Endothelial cell of umbilical vein (primary cell): ENCODE measurements at regions not wholly inside any gene's neighbourhood (a gene's known extent, or its start where the extent isn't known, plus 50 kb on each side); places are given as distances from the start of the nearest gene placed in this dataset.

Source experiments
- BruUV-seq: library from RNA; stranded (reverse); fragments of 400-500 nt; replicated peaks from 2 replicates; lab custom pipeline; 2021; lab: Mats Ljungman, UMichigan
- CTCF ChIA-PET: fragments of 300-600, 350-600 bp; sonication (Branson Sonifier 250); formaldehyde crosslinking; loops from one replicate; lab custom pipeline; 2021; ENCODE audit warnings: antibody characterized with exemption, inconsistent platforms; lab: Charles Lee
- POLR2A ChIA-PET: fragments of 300-600, 350-600 bp; sonication (Branson Sonifier 250); formaldehyde crosslinking; loops from one replicate; lab custom pipeline; 2021; ENCODE audit warnings: antibody characterized with exemption, inconsistent platforms; lab: Charles Lee
- DNase-seq: peaks from one replicate; pipeline ENCODE4 v3.0.0-alpha.2; 2011; ENCODE audit warnings: low read depth, low spot score
- FAIRE-seq: peaks from 2 replicates; lab custom pipeline; 2011; peaks lifted over from hg19 to GRCh38; lab: Jason Lieb, UNC
- H2AFZ ChIP-seq: 2 replicates; pipeline ENCODE4 v1.6.0; 2012; ENCODE audit warnings: low read depth, low read length, control low read depth, inconsistent platforms
- H3K27ac ChIP-seq: 2 replicates; pipeline ENCODE4 v1.5.1; 2011; ENCODE audit warnings: low read depth, mild to moderate bottlenecking, control low read depth, low read length, moderate library complexity; ENCODE audit not compliant: insufficient read depth
- H3K27me3 ChIP-seq, 2 experiments: 2 replicates each; pipeline versions ENCODE4 v1.6.0 to v1.6.1; 2011; ENCODE audit warnings: low read length in 2 of 2, mixed read lengths in 1 of 2; ENCODE audit not compliant: control insufficient read depth in 2 of 2, insufficient read depth in 2 of 2
- H3K36me3 ChIP-seq, 2 experiments: 2 replicates in 1 of 2; 3 replicates in 1 of 2; pipeline ENCODE4 v1.5.1; 2011; ENCODE audit warnings: low read length in 2 of 2, mild to moderate bottlenecking in 1 of 2, moderate library complexity in 1 of 2; ENCODE audit not compliant: control insufficient read depth in 2 of 2, insufficient read depth in 2 of 2; ENCODE audit errors: extremely low read depth in 1 of 2
- H3K4me1 ChIP-seq: 3 replicates; pipeline ENCODE4 v1.5.1; 2011; ENCODE audit warnings: mild to moderate bottlenecking, low read length; ENCODE audit not compliant: control insufficient read depth, insufficient read depth; ENCODE audit errors: extremely low read depth
- H3K4me2 ChIP-seq: 2 replicates; pipeline ENCODE4 v1.6.1; 2011; ENCODE audit warnings: low read length, control low read depth, mixed read lengths; ENCODE audit not compliant: insufficient read depth
- H3K4me3 ChIP-seq, 3 experiments: fragments of 200-600 bp in 1 of 3; sonication (generic), shearing (Covaris generic) in 1 of 3; replicated peaks in 1 of 3; 2 replicates each; pipeline ENCODE4 v1.5.1; 2011 to 2016; ENCODE audit warnings: control low read depth in 3 of 3, low read length in 3 of 3, mild to moderate bottlenecking in 2 of 3, inconsistent platforms in 1 of 3, low read depth in 1 of 3, moderate library complexity in 1 of 3; ENCODE audit not compliant: insufficient read depth in 1 of 3
- H3K79me2 ChIP-seq: 2 replicates; pipeline ENCODE4 v1.6.0; 2012; ENCODE audit warnings: low read length, inconsistent platforms; ENCODE audit not compliant: control insufficient read depth, insufficient read depth
- H3K9ac ChIP-seq: replicated peaks from 2 replicates; pipeline ENCODE3; 2011; ENCODE audit warnings: low read length, control low read depth; ENCODE audit not compliant: insufficient read depth; ENCODE audit errors: extremely low read depth
- H3K9me1 ChIP-seq: replicated peaks from 3 replicates; pipeline ENCODE4 v1.6.0; 2011; ENCODE audit warnings: mild to moderate bottlenecking, low read length; ENCODE audit not compliant: control insufficient read depth, insufficient read depth; ENCODE audit errors: extremely low read depth
- H3K9me3 ChIP-seq: replicated peaks from 2 replicates; pipeline ENCODE4 v1.5.1; 2012; ENCODE audit warnings: low read length, inconsistent platforms; ENCODE audit not compliant: control insufficient read depth, insufficient read depth
- H4K20me1 ChIP-seq: replicated peaks from 2 replicates; pipeline ENCODE3; 2011; ENCODE audit warnings: mild to moderate bottlenecking, low read length; ENCODE audit not compliant: control insufficient read depth, insufficient read depth; ENCODE audit errors: extremely low read depth
- EZH2 ChIP-seq: IDR thresholded peaks from 2 replicates; pipeline ENCODE4 v1.6.1; 2012; ENCODE audit warnings: borderline replicate concordance, low read depth, mild to moderate bottlenecking, moderate library complexity, low read length, inconsistent platforms; ENCODE audit not compliant: severe bottlenecking
- FOS ChIP-seq: IDR thresholded peaks from 2 replicates; pipeline ENCODE4 v1.6.1; 2011; ENCODE audit warnings: mild to moderate bottlenecking, low read length, moderate library complexity, borderline replicate concordance; ENCODE audit not compliant: insufficient read depth
- GATA2 ChIP-seq: IDR thresholded peaks from 2 replicates; pipeline ENCODE4 v1.7.0; 2011; ENCODE audit warnings: low read depth, mild to moderate bottlenecking, moderate library complexity, mixed read lengths, low read length; ENCODE audit not compliant: insufficient read length, insufficient read depth
- JUN ChIP-seq: IDR thresholded peaks from 2 replicates; pipeline ENCODE4 v1.6.1; 2011; ENCODE audit warnings: borderline replicate concordance, low read depth; ENCODE audit not compliant: insufficient read length, insufficient read depth
- MYC ChIP-seq: IDR thresholded peaks from one replicate; pipeline ENCODE4 v1.6.1; 2011; ENCODE audit warnings: mild to moderate bottlenecking, low read depth, low read length
- POLR2A ChIP-seq: IDR thresholded peaks from 2 replicates; pipeline ENCODE4 v1.6.1; 2012; ENCODE audit warnings: low read depth, mild to moderate bottlenecking, control low read depth, low read length
- POLR2AphosphoS5 ChIP-seq: IDR thresholded peaks from 2 replicates; pipeline ENCODE4 v1.6.1; 2012; ENCODE audit warnings: low read depth, mild to moderate bottlenecking, control low read depth, low read length, moderate library complexity; ENCODE audit not compliant: insufficient read depth
- dilution Hi-C: fragments of 300-500 bp; cut with MboI; formaldehyde crosslinking; loops from one replicate; pipeline ENCODE4 v1.15.0; 2019; ENCODE audit warnings: low sequenced_read_pairs; ENCODE audit not compliant: extremely low pct_ligation_motif_present
- intact Hi-C: fragments of 100-400 bp; cut with micrococcal nuclease; formaldehyde crosslinking; loops from one replicate; pipeline ENCODE4 v1.10.0; 2022
- TF ChIP-seq, protein P1 (sequence below), 2 donors: IDR thresholded peaks; 1 replicate in 1 of 2; 2 replicates in 1 of 2; pipeline ENCODE4 v1.5.1; 2011; ENCODE audit warnings: low read length in 2 of 2, mild to moderate bottlenecking in 2 of 2, moderate library complexity in 2 of 2, control low read depth in 1 of 2, inconsistent platforms in 1 of 2, low read depth in 1 of 2; ENCODE audit not compliant: insufficient read depth in 1 of 2; ENCODE audit errors: extremely low read depth in 1 of 2
- TF ChIP-seq, protein P2 (sequence below): IDR thresholded peaks from 2 replicates; pipeline ENCODE4 v1.6.1; 2011; ENCODE audit not compliant: insufficient read depth, insufficient read length

DNA sequence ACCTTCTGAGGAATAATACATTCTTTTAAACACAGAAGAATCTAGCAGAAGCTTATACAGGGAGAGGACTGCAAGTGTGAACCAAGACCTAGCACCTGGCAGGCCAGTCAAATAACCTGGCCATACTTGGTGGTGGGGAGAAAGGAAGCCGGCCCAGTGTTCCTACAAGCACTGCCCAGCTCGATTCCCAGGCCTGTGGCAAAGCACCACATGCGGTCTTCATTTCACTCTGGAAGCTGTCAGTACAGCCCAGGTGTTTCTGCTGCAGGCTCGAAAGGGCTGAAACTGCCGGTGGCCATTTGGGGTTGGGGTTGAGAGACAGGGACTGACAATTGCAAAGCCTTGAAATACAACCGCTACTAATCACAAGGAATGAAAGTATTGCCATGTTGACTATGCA, 50.8 kb upstream of the EGFR start:
- H3K36me3 ChIP-seq = no peaks in the 10 kb centered on the region
- intact Hi-C loops = no loop called here
- no peaks in the 10 kb centered on the region for H3K4me1 ChIP-seq
- no TSS peak for BruUV-seq
- DNase-seq = no peak
- H2AFZ ChIP-seq = no peak overlapping the region
- H3K9me3 ChIP-seq = no peaks in the 10 kb centered on the region
- no peaks in the 10 kb centered on the region for H3K79me2 ChIP-seq
- no peak for FAIRE-seq
- dilution Hi-C loops = no loop called here
- peaks cover 2 to 23% of the 10 kb centered on the region in 2 experiments for H3K27me3 ChIP-seq
- no peaks in the 10 kb centered on the region for H3K9me1 ChIP-seq
- H3K4me2 ChIP-seq = no peak overlapping the region
- H4K20me1 ChIP-seq = no peaks in the 10 kb centered on the region
- no peak overlapping the region for H3K9ac ChIP-seq
- H3K27ac ChIP-seq = no peak overlapping the region
- H3K4me3 ChIP-seq = no peak overlapping the region
- CTCF ChIA-PET = interaction anchor here (2.2 kb wide), 1 partner anchor 287 kb away, joined by 5 read pairs; no protein-coding TSS in a partner anchor
- TF ChIP-seq, protein P1, sequence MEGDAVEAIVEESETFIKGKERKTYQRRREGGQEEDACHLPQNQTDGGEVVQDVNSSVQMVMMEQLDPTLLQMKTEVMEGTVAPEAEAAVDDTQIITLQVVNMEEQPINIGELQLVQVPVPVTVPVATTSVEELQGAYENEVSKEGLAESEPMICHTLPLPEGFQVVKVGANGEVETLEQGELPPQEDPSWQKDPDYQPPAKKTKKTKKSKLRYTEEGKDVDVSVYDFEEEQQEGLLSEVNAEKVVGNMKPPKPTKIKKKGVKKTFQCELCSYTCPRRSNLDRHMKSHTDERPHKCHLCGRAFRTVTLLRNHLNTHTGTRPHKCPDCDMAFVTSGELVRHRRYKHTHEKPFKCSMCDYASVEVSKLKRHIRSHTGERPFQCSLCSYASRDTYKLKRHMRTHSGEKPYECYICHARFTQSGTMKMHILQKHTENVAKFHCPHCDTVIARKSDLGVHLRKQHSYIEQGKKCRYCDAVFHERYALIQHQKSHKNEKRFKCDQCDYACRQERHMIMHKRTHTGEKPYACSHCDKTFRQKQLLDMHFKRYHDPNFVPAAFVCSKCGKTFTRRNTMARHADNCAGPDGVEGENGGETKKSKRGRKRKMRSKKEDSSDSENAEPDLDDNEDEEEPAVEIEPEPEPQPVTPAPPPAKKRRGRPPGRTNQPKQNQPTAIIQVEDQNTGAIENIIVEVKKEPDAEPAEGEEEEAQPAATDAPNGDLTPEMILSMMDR (IDR thresholded peaks at IDR 0.05; ENCODE audit: extremely low read depth in 1 of 2, insufficient read depth in 1 of 2, low read depth in 1 of 2, low read length in 2 of 2) = no peak
- TF ChIP-seq POLR2A (no peak), FOS (no peak), JUN (no peak), GATA2 (no peak), POLR2AphosphoS5 (no peak), MYC (no peak), EZH2 (no peak)
- TF ChIP-seq, protein P2, sequence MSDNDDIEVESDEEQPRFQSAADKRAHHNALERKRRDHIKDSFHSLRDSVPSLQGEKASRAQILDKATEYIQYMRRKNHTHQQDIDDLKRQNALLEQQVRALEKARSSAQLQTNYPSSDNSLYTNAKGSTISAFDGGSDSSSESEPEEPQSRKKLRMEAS = no peak
- POLR2A ChIA-PET = no interaction called here
